ENCODE measurements at regions not wholly inside any gene's neighbourhood (a gene's known extent, or its start where the extent isn't known, plus 50 kb on each side); places are given as distances from the start of the nearest gene placed in this dataset.
"Not testable (repeated sequence)": the region's sequence is repeated elsewhere in the genome, so short reads cannot be mapped to it uniquely, and the experiment has no call there.

GRCh38 chr2:91742973-91743490 is 3051.6 kb downstream of the RPIA start:
- not testable (repeated sequence) for DNase-seq (ENCODE audit: low read depth in 2 of 2)

GRCh38 chr2:91743910-91744309 is 3052.4 kb downstream of the RPIA start:
- DNase-seq (ENCODE audit: low read depth in 2 of 2) = not testable (repeated sequence)

GRCh38 chr2:91744700-91745141 is 3053.2 kb downstream of the RPIA start:
- DNase-seq (ENCODE audit: low read depth in 2 of 2) = not testable (repeated sequence)

DNA sequence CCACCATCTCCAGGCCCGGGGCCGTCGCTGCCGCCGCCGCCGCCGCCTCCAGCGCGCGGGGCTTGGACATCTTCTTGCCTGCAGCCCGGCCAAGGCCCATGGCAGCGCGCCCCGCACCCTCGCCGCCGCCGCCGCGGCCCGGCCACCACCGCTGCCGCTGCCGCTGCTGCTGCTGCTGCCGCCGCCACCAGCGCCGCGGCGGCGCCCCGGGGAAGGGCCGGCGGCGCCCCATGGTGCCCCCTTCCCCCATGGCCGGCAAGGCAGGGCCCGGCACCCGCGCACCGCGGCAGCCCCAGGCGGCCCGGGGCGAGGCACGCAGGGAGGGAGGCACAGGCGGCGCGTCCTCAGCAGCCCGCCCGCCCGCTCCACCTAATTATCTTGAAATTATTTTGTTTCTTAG is 3057.4 kb downstream of the RPIA start:
- DNase-seq (ENCODE audit: low read depth in 2 of 2) = no peak

GRCh38 chr2:91749665-91750064 is 3058.2 kb downstream of the RPIA start:
- DNase-seq (ENCODE audit: low read depth in 2 of 2) = not testable (repeated sequence)

GRCh38 chr2:91759361-91759941 is 3068.0 kb downstream of the RPIA start:
- not testable (repeated sequence) for DNase-seq (ENCODE audit: low read depth in 2 of 2)

- not testable (repeated sequence) for DNase-seq (ENCODE audit: low read depth in 2 of 2)
These were observed 3069.2 kb downstream of the RPIA start for GRCh38 chr2:91760672-91761071.

- DNase-seq (ENCODE audit: low read depth in 2 of 2) = not testable (repeated sequence)
These were observed 3070.8 kb downstream of the RPIA start for GRCh38 chr2:91762312-91762711.

DNA sequence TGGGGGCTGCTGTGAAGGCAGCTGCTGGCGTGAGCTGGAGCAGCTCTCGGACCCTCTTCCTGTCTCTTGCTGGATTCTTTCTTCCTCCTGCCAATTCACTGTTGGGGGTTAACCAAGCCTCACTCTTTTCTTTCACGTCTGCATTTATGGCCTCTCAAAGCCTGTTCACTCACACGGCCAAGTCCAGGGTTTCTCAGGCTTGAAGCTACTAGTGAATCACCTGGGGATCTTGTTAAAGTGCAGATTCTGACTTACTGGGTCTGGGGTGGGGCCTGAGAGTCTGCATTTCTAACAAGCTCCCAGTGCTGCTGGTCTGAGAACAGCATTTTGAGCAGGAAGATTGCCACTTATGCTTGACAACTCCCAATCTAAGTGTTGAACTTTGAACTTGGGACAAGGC is 3072.2 kb downstream of the RPIA start:
- not testable (repeated sequence) for DNase-seq (ENCODE audit: low read depth in 2 of 2)

DNA sequence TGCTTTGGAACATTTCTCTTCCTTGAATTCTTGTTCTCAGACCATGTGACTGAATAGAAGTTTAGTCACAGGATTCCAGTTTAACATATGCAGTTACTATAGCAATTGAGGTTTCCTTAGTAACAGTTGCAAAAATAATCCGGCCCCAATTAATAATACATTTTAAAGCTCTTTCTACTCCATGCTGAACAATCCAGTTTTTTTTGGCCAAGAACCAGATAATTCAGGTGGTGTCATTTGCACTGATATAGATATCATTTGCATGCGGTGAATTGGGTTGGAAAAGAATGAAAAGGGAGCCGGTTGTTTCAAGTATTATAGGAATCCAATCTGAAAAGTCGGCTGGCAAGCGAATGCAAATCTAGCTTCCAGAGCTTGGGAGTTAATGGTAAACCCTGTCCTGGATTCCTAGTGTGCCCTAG is 3073.1 kb downstream of the RPIA start:
- DNase-seq (ENCODE audit: low read depth in 2 of 2) = peak; percentile 8 to 10

GRCh38 chr2:91765018-91765754 is 3073.7 kb downstream of the RPIA start:
- not testable (repeated sequence) for DNase-seq (ENCODE audit: low read depth in 2 of 2)

GRCh38 chr2:91766349-91767048 is 3075.0 kb downstream of the RPIA start:
- DNase-seq (ENCODE audit: low read depth in 2 of 2) = peak; percentile 17

- not testable (repeated sequence) for DNase-seq (ENCODE audit: low read depth in 2 of 2)
These were observed 3076.8 kb downstream of the RPIA start for GRCh38 chr2:91768301-91768700.

DNA sequence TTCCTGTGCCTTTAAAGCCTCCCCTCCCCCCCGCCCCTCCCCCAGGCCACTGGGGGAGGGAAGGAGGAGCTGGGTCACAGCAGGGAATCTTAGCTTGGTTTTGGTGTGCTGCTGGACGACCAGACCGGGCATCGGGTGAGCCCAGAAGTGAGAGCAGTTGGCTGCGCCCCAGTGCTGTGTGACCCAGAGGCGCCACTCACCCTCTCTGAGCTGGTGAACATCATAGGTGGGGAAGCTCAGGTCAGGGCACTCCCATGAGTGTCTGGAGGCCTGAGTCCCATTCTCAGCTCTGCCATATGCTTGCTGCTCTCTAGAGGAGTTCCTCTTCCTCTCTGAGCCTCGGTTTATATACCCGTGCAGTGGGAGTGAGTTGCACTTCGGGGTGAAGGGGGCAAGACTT is 3077.5 kb downstream of the RPIA start:
- not testable (repeated sequence) for DNase-seq (ENCODE audit: low read depth in 2 of 2)

DNA sequence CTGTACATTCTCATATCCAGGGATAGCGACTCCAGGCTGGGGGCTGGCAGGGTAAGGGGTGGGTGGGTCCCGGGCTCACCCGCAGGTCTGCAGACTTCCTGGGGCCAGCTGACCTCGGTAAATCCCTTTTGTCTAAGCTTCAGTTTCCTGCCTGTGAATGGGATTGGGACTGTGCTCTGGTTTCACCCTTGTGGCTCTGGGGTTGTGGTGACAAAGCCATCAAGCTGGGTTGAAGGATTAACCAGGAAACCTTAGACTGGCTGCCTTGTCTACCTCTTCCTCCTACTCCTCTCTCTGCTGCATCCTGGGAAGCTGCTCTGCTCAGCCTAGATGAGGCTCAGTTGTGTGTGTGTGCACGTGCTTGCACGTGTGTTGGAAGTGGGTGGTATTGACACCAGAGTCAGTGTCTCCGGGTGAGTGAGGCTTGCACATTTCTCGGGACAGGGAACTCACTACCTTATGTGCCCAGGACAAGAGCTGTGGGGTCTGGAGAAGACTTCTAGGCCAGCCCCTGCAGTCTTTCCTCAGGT is 3078.6 kb downstream of the RPIA start:
- DNase-seq (ENCODE audit: low read depth in 2 of 2) = not testable (repeated sequence)

GRCh38 chr2:91771604-91772003 is 3080.1 kb downstream of the RPIA start:
- DNase-seq (ENCODE audit: low read depth in 2 of 2) = not testable (repeated sequence)

DNA sequence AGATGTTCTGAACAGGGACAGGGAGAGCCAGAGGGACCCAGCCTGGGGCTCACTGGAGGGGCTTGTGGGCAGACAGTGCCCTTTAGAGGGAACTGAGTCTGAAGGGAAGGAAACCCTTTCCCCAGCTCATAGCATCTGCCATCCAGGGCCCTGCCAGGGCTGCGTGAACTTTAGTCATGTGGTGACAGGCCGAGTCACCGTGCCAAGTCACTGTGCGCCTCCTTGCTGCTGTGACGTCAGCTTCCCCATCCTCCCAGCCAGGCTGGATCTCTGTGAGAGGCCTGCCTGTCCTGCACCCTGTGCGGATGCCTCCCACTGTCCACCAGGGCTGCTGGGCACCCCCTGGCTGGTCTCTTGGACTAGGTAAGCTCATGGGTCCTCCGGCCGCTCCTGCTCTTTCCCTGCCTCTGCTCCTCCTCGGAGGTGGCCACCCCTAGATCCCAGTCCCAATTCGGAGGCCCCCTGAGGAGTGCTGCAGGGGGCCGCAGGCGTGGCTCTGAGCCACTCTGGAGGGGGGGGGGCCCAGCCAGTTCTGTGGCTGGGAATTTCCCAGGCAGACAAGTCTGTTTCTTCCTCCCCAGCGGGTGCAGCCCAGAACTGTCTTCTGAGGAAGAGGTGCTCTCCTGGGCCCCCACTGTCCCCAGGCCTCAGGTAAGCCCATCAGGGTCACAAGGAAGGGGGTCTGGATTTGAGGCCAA is 3080.9 kb downstream of the RPIA start:
- DNase-seq (ENCODE audit: low read depth in 2 of 2) = not testable (repeated sequence)

DNA sequence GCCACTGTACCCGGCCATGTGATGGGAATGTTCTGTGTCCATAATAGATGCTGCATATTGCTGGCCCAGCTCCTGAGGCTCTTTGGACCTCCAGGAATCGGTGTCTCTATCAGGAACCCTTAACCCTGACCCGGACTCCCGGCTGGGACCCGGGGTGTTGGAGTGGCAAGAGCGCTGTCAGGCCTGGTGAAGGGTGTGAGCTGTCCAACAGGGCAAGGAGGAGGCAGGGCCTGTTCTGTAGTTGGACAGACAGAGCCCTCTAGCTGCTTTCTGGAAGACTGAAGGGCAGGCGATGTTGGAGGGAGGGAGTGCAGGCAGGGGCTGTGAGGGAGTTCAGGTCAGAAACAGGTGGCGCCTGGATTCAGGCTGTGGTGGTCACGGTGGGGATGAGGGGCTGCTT is 3082.3 kb downstream of the RPIA start:
- not testable (repeated sequence) for DNase-seq (ENCODE audit: low read depth in 2 of 2)

DNA sequence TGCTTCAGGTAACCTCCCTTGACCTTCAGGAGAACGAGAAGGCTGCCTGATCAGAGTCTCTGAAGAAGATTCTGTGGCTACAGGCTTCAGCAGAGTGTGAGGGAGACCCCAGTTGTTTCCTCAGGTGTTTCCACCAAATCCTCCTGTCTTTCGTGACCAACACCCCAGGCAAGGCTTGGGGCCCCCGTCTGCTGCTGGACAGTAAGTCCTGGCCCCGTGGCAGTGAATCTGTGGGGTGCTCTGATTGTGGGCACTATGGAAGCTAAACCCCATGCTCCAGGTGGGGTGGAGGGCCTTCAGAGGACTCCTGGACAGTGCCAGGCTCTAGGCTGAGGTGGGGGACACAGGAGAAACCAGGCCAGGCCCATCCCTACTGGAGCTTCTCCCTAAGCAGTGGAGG is 3083.7 kb downstream of the RPIA start:
- DNase-seq (ENCODE audit: low read depth in 2 of 2) = not testable (repeated sequence)

DNA sequence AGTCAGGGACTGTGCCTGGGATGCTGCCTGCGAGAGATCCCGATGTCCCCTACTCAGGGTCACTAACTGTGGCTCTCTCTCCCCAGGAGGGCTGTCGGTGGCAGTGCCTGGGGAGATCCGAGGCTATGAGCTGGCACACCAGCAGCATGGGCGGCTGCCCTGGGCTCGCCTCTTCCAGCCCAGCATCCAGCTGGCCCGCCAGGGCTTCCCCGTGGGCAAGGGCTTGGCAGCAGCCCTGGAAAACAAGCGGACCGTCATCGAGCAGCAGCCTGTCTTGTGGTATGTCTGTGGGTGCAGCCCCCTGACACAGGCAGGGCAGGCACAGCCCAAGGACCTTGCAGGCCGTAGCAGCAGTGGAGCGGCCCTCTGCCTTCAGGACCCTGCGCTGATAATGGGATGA is 3088.9 kb downstream of the RPIA start:
- not testable (repeated sequence) for DNase-seq (ENCODE audit: low read depth in 2 of 2)

GRCh38 chr2:91809391-91809790 is 3061.8 kb upstream of the TEKT4 start:
- not testable (repeated sequence) for DNase-seq (ENCODE audit: low read depth in 2 of 2)

All from fibroblast of skin of left biceps (primary cell).